IPS-15b (cell line): ENCODE measurements at regions not wholly inside any gene's neighbourhood (a gene's known extent, or its start where the extent isn't known, plus 50 kb on each side); places are given as distances from the start of the nearest gene placed in this dataset.

Experiments
- H3K27me3 ChIP-seq: one replicate; pipeline ENCODE4 v1.6.1; 2013; ENCODE audit warnings: low read length; ENCODE audit not compliant: control insufficient read depth, insufficient read depth
- H3K36me3 ChIP-seq: one replicate; pipeline ENCODE4 v1.6.1; 2013; ENCODE audit warnings: low read length; ENCODE audit not compliant: control insufficient read depth, insufficient read depth
- H3K4me1 ChIP-seq: one replicate; pipeline ENCODE4 v1.6.1; 2013; ENCODE audit warnings: mild to moderate bottlenecking, low read length; ENCODE audit not compliant: control insufficient read depth, insufficient read depth
- H3K4me3 ChIP-seq: one replicate; pipeline ENCODE4 v1.5.1; 2013; ENCODE audit warnings: low read depth, low read length
- H3K9ac ChIP-seq: one replicate; pipeline ENCODE4 v1.6.1; 2013; ENCODE audit warnings: low read depth, mild to moderate bottlenecking, low read length
- H3K9me3 ChIP-seq: one replicate; pipeline ENCODE4 v1.6.1; 2013; ENCODE audit warnings: mild to moderate bottlenecking, low read length; ENCODE audit not compliant: control insufficient read depth, insufficient read depth

GRCh38 chr12:123100882-123101281, 50.0 kb downstream of the PITPNM2 start:
- Histone ChIP-seq H3K36me3 (no peaks in the 10 kb centered on the region), H3K4me1 (peaks cover 28% of the 10 kb centered on the region), H3K4me3 (no peak overlapping the region), H3K9me3 (no peaks in the 10 kb centered on the region), H3K9ac (no peak overlapping the region), H3K27me3 (no peaks in the 10 kb centered on the region)

- Histone ChIP-seq H3K4me1 (peaks cover 24% of the 10 kb centered on the region), H3K9me3 (no peaks in the 10 kb centered on the region), H3K27me3 (no peaks in the 10 kb centered on the region), H3K36me3 (no peaks in the 10 kb centered on the region), H3K4me3 (no peak overlapping the region), H3K9ac (no peak overlapping the region)
Measured at GRCh38 chr12:123100450-123100849, 50.4 kb downstream of the PITPNM2 start.

GRCh38 chr12:123099560-123100192, 51.2 kb downstream of the PITPNM2 start:
- H3K27me3 ChIP-seq, result no peaks in the 10 kb centered on the region
- peaks cover 16% of the 10 kb centered on the region for H3K4me1 ChIP-seq
- no peak overlapping the region for H3K9ac ChIP-seq
- no peaks in the 10 kb centered on the region for H3K36me3 ChIP-seq
- no peaks in the 10 kb centered on the region for H3K9me3 ChIP-seq
- H3K4me3 ChIP-seq, result no peak overlapping the region

- Histone ChIP-seq H3K4me3 (no peak overlapping the region), H3K36me3 (no peaks in the 10 kb centered on the region), H3K4me1 (peaks cover 16% of the 10 kb centered on the region), H3K27me3 (no peaks in the 10 kb centered on the region), H3K9me3 (no peaks in the 10 kb centered on the region), H3K9ac (no peak overlapping the region)
Measured at GRCh38 chr12:123098780-123099179, 52.1 kb downstream of the PITPNM2 start.

- Histone ChIP-seq H3K27me3 (no peaks in the 10 kb centered on the region), H3K9ac (no peak overlapping the region), H3K4me1 (peaks cover 8% of the 10 kb centered on the region), H3K36me3 (no peaks in the 10 kb centered on the region), H3K9me3 (no peaks in the 10 kb centered on the region), H3K4me3 (no peak overlapping the region)
Measured at GRCh38 chr12:123097561-123098084, 53.3 kb downstream of the PITPNM2 start.

- Histone ChIP-seq H3K4me1 (no peaks in the 10 kb centered on the region), H3K27me3 (no peaks in the 10 kb centered on the region), H3K9ac (no peak overlapping the region), H3K36me3 (no peaks in the 10 kb centered on the region), H3K4me3 (no peak overlapping the region), H3K9me3 (no peaks in the 10 kb centered on the region)
Measured at GRCh38 chr12:123096741-123097140, 54.1 kb downstream of the PITPNM2 start.

- no peak overlapping the region for H3K9ac ChIP-seq
- no peaks in the 10 kb centered on the region for H3K9me3 ChIP-seq
- no peaks in the 10 kb centered on the region for H3K4me1 ChIP-seq
- H3K36me3 ChIP-seq, result no peaks in the 10 kb centered on the region
- no peak overlapping the region for H3K4me3 ChIP-seq
- H3K27me3 ChIP-seq, result no peaks in the 10 kb centered on the region
Measured at GRCh38 chr12:123096182-123096581, 54.7 kb downstream of the PITPNM2 start.

- H3K36me3 ChIP-seq, result no peaks in the 10 kb centered on the region
- no peaks in the 10 kb centered on the region for H3K9me3 ChIP-seq
- H3K9ac ChIP-seq, result peak overlapping the region; percentile 47
- no peaks in the 10 kb centered on the region for H3K27me3 ChIP-seq
- H3K4me3 ChIP-seq, result no peak overlapping the region
- no peaks in the 10 kb centered on the region for H3K4me1 ChIP-seq
Measured at GRCh38 chr12:123095078-123095881, 55.6 kb downstream of the PITPNM2 start.

GRCh38 chr12:123094349-123095077, 56.4 kb downstream of the PITPNM2 start:
- Histone ChIP-seq H3K4me1 (no peaks in the 10 kb centered on the region), H3K9ac (peak overlapping the region; percentile 47), H3K4me3 (no peak overlapping the region), H3K27me3 (no peaks in the 10 kb centered on the region), H3K9me3 (no peaks in the 10 kb centered on the region), H3K36me3 (no peaks in the 10 kb centered on the region)

GRCh38 chr12:123092866-123093265, 58.0 kb downstream of the PITPNM2 start:
- Histone ChIP-seq H3K4me1 (no peaks in the 10 kb centered on the region), H3K27me3 (no peaks in the 10 kb centered on the region), H3K36me3 (no peaks in the 10 kb centered on the region), H3K4me3 (no peak overlapping the region), H3K9me3 (no peaks in the 10 kb centered on the region), H3K9ac (no peak overlapping the region)

GRCh38 chr12:123091230-123092150, 59.4 kb downstream of the PITPNM2 start:
- Histone ChIP-seq H3K27me3 (no peaks in the 10 kb centered on the region), H3K36me3 (no peaks in the 10 kb centered on the region), H3K4me1 (no peaks in the 10 kb centered on the region), H3K4me3 (no peak overlapping the region), H3K9ac (no peak overlapping the region), H3K9me3 (no peaks in the 10 kb centered on the region)
